ENCODE measurements at regions not wholly inside any gene's neighbourhood (a gene's known extent, or its start where the extent isn't known, plus 50 kb on each side); places are given as distances from the start of the nearest gene placed in this dataset.
"Not testable (repeated sequence)": the region's sequence is repeated elsewhere in the genome, so short reads cannot be mapped to it uniquely, and the experiment has no call there.

- TF ChIP-seq ZNF274 (IDR thresholded peaks at IDR 0.05; ENCODE audit: low read depth, low read length) = no peak
- H3K4me3 ChIP-seq (ENCODE audit: low read length) = no peak overlapping the region
Observed at GRCh38 chr6:130610303-130610702, 216.9 kb upstream of the SMLR1 start.

- H3K4me3 ChIP-seq (ENCODE audit: low read length) = no peak overlapping the region
- no peak for TF ChIP-seq ZNF274 (IDR thresholded peaks at IDR 0.05; ENCODE audit: low read depth, low read length)
Observed at GRCh38 chr6:130611366-130611765, 215.8 kb upstream of the SMLR1 start.

GRCh38 chr6:130613176-130613575 lies 214.0 kb upstream of the SMLR1 start:
- H3K4me3 ChIP-seq (ENCODE audit: low read length) = no peak overlapping the region
- TF ChIP-seq ZNF274 (IDR thresholded peaks at IDR 0.05; ENCODE audit: low read depth, low read length) = no peak

GRCh38 chr6:130615816-130616215 lies 211.4 kb upstream of the SMLR1 start:
- no peak overlapping the region for H3K4me3 ChIP-seq (ENCODE audit: low read length)
- no peak for TF ChIP-seq ZNF274 (IDR thresholded peaks at IDR 0.05; ENCODE audit: low read depth, low read length)

- H3K4me3 ChIP-seq (ENCODE audit: low read length) = no peak overlapping the region
- no peak for TF ChIP-seq ZNF274 (IDR thresholded peaks at IDR 0.05; ENCODE audit: low read depth, low read length)
Observed at GRCh38 chr6:130617658-130618057, 209.5 kb upstream of the SMLR1 start.

GRCh38 chr6:130618806-130619205 lies 208.4 kb upstream of the SMLR1 start:
- H3K4me3 ChIP-seq (ENCODE audit: low read length) = not testable (repeated sequence)

- TF ChIP-seq ZNF274 (IDR thresholded peaks at IDR 0.05; ENCODE audit: low read depth, low read length) = no peak
- H3K4me3 ChIP-seq (ENCODE audit: low read length) = no peak overlapping the region
Observed at GRCh38 chr6:130620338-130620781, 206.8 kb upstream of the SMLR1 start.

- no peak overlapping the region for H3K4me3 ChIP-seq (ENCODE audit: low read length)
- no peak for TF ChIP-seq ZNF274 (IDR thresholded peaks at IDR 0.05; ENCODE audit: low read depth, low read length)
Observed at GRCh38 chr6:130622142-130622541, 205.1 kb upstream of the SMLR1 start.

GRCh38 chr6:130624046-130624445 lies 203.2 kb upstream of the SMLR1 start:
- TF ChIP-seq ZNF274 (IDR thresholded peaks at IDR 0.05; ENCODE audit: low read depth, low read length) = no peak
- no peak overlapping the region for H3K4me3 ChIP-seq (ENCODE audit: low read length)

GRCh38 chr6:130625825-130626527 lies 201.2 kb upstream of the SMLR1 start:
- no peak for TF ChIP-seq ZNF274 (IDR thresholded peaks at IDR 0.05; ENCODE audit: low read depth, low read length)
- H3K4me3 ChIP-seq (ENCODE audit: low read length) = no peak overlapping the region

- TF ChIP-seq ZNF274 (IDR thresholded peaks at IDR 0.05; ENCODE audit: low read depth, low read length) = no peak
- H3K4me3 ChIP-seq (ENCODE audit: low read length) = no peak overlapping the region
Observed at GRCh38 chr6:130628862-130629261, 198.3 kb upstream of the SMLR1 start.

GRCh38 chr6:130629640-130630039 lies 197.6 kb upstream of the SMLR1 start:
- TF ChIP-seq ZNF274 (IDR thresholded peaks at IDR 0.05; ENCODE audit: low read depth, low read length) = no peak
- H3K4me3 ChIP-seq (ENCODE audit: low read length) = no peak overlapping the region

GRCh38 chr6:130632277-130632676 lies 194.9 kb upstream of the SMLR1 start:
- no peak for TF ChIP-seq ZNF274 (IDR thresholded peaks at IDR 0.05; ENCODE audit: low read depth, low read length)
- H3K4me3 ChIP-seq (ENCODE audit: low read length) = no peak overlapping the region

- no peak for TF ChIP-seq ZNF274 (IDR thresholded peaks at IDR 0.05; ENCODE audit: low read depth, low read length)
- no peak overlapping the region for H3K4me3 ChIP-seq (ENCODE audit: low read length)
Observed at GRCh38 chr6:130632897-130633296, 194.3 kb upstream of the SMLR1 start.

- TF ChIP-seq ZNF274 (IDR thresholded peaks at IDR 0.05; ENCODE audit: low read depth, low read length) = no peak
- H3K4me3 ChIP-seq (ENCODE audit: low read length) = no peak overlapping the region
Observed at GRCh38 chr6:130643361-130643760, 183.8 kb upstream of the SMLR1 start.

- no peak for TF ChIP-seq ZNF274 (IDR thresholded peaks at IDR 0.05; ENCODE audit: low read depth, low read length)
- H3K4me3 ChIP-seq (ENCODE audit: low read length) = no peak overlapping the region
Observed at GRCh38 chr6:130644175-130644574, 183.0 kb upstream of the SMLR1 start.

- H3K4me3 ChIP-seq (ENCODE audit: low read length) = not testable (repeated sequence)
Observed at GRCh38 chr6:130644769-130645168, 182.4 kb upstream of the SMLR1 start.

Data from GM08714 (cell line).